IMR-90 (cell line): ENCODE measurements at regions not wholly inside any gene's neighbourhood (a gene's known extent, or its start where the extent isn't known, plus 50 kb on each side); places are given as distances from the start of the nearest gene placed in this dataset.

ENCODE experiments used
- ATAC-seq: fragments of 200-7000 bp; cut with Tn5 transposase; 2 replicates; pipeline ENCODE4 v1.9.1; 2020; ENCODE audit warnings: low read depth, mild to moderate bottlenecking, moderate library complexity
- BruUV-seq: library from RNA; stranded (reverse); fragments of 400-500 nt; replicated peaks from 2 replicates; lab custom pipeline; 2021; lab: Mats Ljungman, UMichigan
- CTCF ChIA-PET: fragments of 300-600 bp; formaldehyde crosslinking; extraction: SDS; loops from one replicate; lab custom pipeline; 2021; ENCODE audit warnings: antibody characterized with exemption; lab: Yijun Ruan, JAX
- POLR2A ChIA-PET: fragments of 300-600 bp; sonication (Branson Sonifier 250); formaldehyde crosslinking; loops from one replicate; lab custom pipeline; 2022; ENCODE audit warnings: antibody characterized with exemption; ENCODE audit not compliant: unreplicated experiment; lab: Charles Lee
- DNase-seq: peaks from one replicate; pipeline ENCODE4 v3.0.0; 2013
- H2AFZ ChIP-seq: replicated peaks from 2 replicates; pipeline ENCODE3; 2013; ENCODE audit warnings: low read length, mild to moderate bottlenecking; ENCODE audit not compliant: poor library complexity
- H2AK5ac ChIP-seq: 2 replicates; pipeline ENCODE4 v1.6.1; 2013; ENCODE audit warnings: low read depth, low read length, inconsistent platforms
- H2AK9ac ChIP-seq: replicated peaks from 2 replicates; pipeline ENCODE3; 2013; ENCODE audit warnings: mild to moderate bottlenecking, low read depth, low read length, moderate library complexity; ENCODE audit not compliant: poor library complexity
- H2BK120ac ChIP-seq: 2 replicates; pipeline ENCODE4 v1.6.1; 2013; ENCODE audit warnings: low read depth, low read length, inconsistent platforms
- H2BK15ac ChIP-seq: 3 replicates; pipeline ENCODE4 v1.6.1; 2013; ENCODE audit warnings: low read depth, low read length, inconsistent platforms
- H2BK20ac ChIP-seq: 2 replicates; pipeline ENCODE4 v1.6.1; 2013; ENCODE audit warnings: low read depth, mild to moderate bottlenecking, inconsistent platforms, low read length, moderate library complexity
- H2BK5ac ChIP-seq: 2 replicates; pipeline ENCODE4 v1.6.1; 2013; ENCODE audit warnings: mild to moderate bottlenecking, low read depth, low read length, inconsistent platforms; ENCODE audit not compliant: poor library complexity, severe bottlenecking
- H3K14ac ChIP-seq: replicated peaks from 2 replicates; pipeline ENCODE4 v1.6.1; 2013; ENCODE audit warnings: low read depth, low read length, inconsistent platforms
- H3K18ac ChIP-seq: 2 replicates; pipeline ENCODE4 v1.6.1; 2013; ENCODE audit warnings: low read depth, low read length, control low read depth
- H3K23ac ChIP-seq: 2 replicates; pipeline ENCODE4 v1.6.1; 2013; ENCODE audit warnings: low read depth, low read length, inconsistent platforms
- H3K27ac ChIP-seq: 2 replicates; pipeline ENCODE4 v1.5.1; 2013; ENCODE audit warnings: mild to moderate bottlenecking, control low read depth, low read length; ENCODE audit not compliant: insufficient read depth
- H3K27me3 ChIP-seq: 2 replicates; pipeline ENCODE4 v1.6.1; 2013; ENCODE audit warnings: low read length; ENCODE audit not compliant: control insufficient read depth, insufficient read depth
- H3K36me3 ChIP-seq: 2 replicates; pipeline ENCODE4 v1.6.1; 2013; ENCODE audit warnings: low read length, mixed read lengths; ENCODE audit not compliant: control insufficient read depth, insufficient read depth
- H3K4ac ChIP-seq: 2 replicates; pipeline ENCODE4 v1.6.1; 2013; ENCODE audit warnings: low read depth, low read length, inconsistent platforms
- H3K4me1 ChIP-seq: 2 replicates; pipeline ENCODE4 v1.6.1; 2013; ENCODE audit warnings: low read length, mixed read lengths; ENCODE audit not compliant: control insufficient read depth, insufficient read depth
- H3K4me2 ChIP-seq: 2 replicates; pipeline ENCODE4 v1.6.1; 2013; ENCODE audit warnings: low read depth, mild to moderate bottlenecking, control low read depth, low read length, moderate library complexity
- H3K4me3 ChIP-seq: 2 replicates; pipeline ENCODE4 v1.5.1; 2013; ENCODE audit warnings: low read depth, mild to moderate bottlenecking, control low read depth, low read length, moderate library complexity; ENCODE audit not compliant: insufficient read depth
- H3K56ac ChIP-seq: 2 replicates; pipeline ENCODE4 v1.6.1; 2013; ENCODE audit warnings: low read length, inconsistent platforms; ENCODE audit not compliant: insufficient read depth; ENCODE audit errors: extremely low read depth
- H3K79me1 ChIP-seq, 2 experiments: 2 replicates each; pipeline ENCODE4 v1.6.1; 2013; ENCODE audit warnings: low read length in 2 of 2, inconsistent platforms in 1 of 2, low read depth in 1 of 2
- H3K9ac ChIP-seq: 2 replicates; pipeline ENCODE4 v1.6.1; 2013; ENCODE audit warnings: low read depth, low read length, control low read depth
- H3K9me1 ChIP-seq: 2 replicates; pipeline ENCODE4 v1.6.1; 2013; ENCODE audit warnings: low read length, inconsistent platforms; ENCODE audit not compliant: insufficient read depth
- H3K9me3 ChIP-seq: 2 replicates; pipeline ENCODE4 v1.6.1; 2013; ENCODE audit warnings: low read length; ENCODE audit not compliant: control insufficient read depth, insufficient read depth
- H4K20me1 ChIP-seq: 2 replicates; pipeline ENCODE4 v1.6.1; 2013; ENCODE audit warnings: low read length, inconsistent platforms; ENCODE audit not compliant: insufficient read depth
- H4K5ac ChIP-seq: 2 replicates; pipeline ENCODE4 v1.6.1; 2013; ENCODE audit warnings: mild to moderate bottlenecking, low read depth, low read length, control low read depth
- H4K8ac ChIP-seq, 2 experiments: 2 replicates each; pipeline ENCODE4 v1.6.1; 2013; ENCODE audit warnings: low read depth in 2 of 2, low read length in 2 of 2, control low read depth in 1 of 2, inconsistent platforms in 1 of 2
- H4K91ac ChIP-seq: 2 replicates; pipeline ENCODE4 v1.6.1; 2013; ENCODE audit warnings: low read depth, low read length, inconsistent platforms; ENCODE audit not compliant: insufficient read depth
- CEBPB ChIP-seq: IDR thresholded peaks from 2 replicates; pipeline ENCODE4 v1.6.1; 2012; ENCODE audit warnings: low read depth, low read length, improper control_type of control experiment
- CHD1 ChIP-seq: IDR thresholded peaks from 2 replicates; pipeline ENCODE4 v1.6.1; 2012; ENCODE audit warnings: low read depth, low read length, improper control_type of control experiment
- MAFK ChIP-seq: IDR thresholded peaks from 2 replicates; pipeline ENCODE4 v1.6.1; 2012; ENCODE audit warnings: low read depth, low read length, improper control_type of control experiment
- MAZ ChIP-seq: IDR thresholded peaks from 2 replicates; pipeline ENCODE4 v1.6.1; 2012; ENCODE audit warnings: low read depth, mild to moderate bottlenecking, low read length, improper control_type of control experiment, moderate library complexity, borderline replicate concordance
- NFE2L2 ChIP-seq: fragments of 150-350 bp; IDR thresholded peaks from 2 replicates; pipeline ENCODE4 v1.6.1; 2016; ENCODE audit warnings: low read depth, mild to moderate bottlenecking, low read length
- RAD21 ChIP-seq: IDR thresholded peaks from 2 replicates; pipeline ENCODE4 v1.6.1; 2012; ENCODE audit warnings: low read length, improper control_type of control experiment
- RCOR1 ChIP-seq: IDR thresholded peaks from 2 replicates; pipeline ENCODE4 v1.6.1; 2012; ENCODE audit warnings: mild to moderate bottlenecking, low read length, improper control_type of control experiment; ENCODE audit not compliant: insufficient replicate concordance
- dilution Hi-C: fragments of 300-500 bp; cut with HindIII; formaldehyde crosslinking; loops from one replicate; pipeline ENCODE4 v1.14.3; 2018; ENCODE audit warnings: low sequenced_read_pairs; ENCODE audit not compliant: unreplicated experiment
- in situ Hi-C: fragments of 300-500 bp; cut with MboI; formaldehyde crosslinking; loops from 3 replicates; pipeline ENCODE4 v1.14.3; 2019; ENCODE audit warnings: low sequenced_read_pairs, inconsistent platforms, mixed read lengths
- intact Hi-C: fragments of 100-400 bp; cut with micrococcal nuclease; formaldehyde crosslinking; loops from 2 replicates; pipeline ENCODE4 v1.10.0; 2022
- TF ChIP-seq, protein P1 (sequence below): conservative IDR thresholded peaks from 2 replicates; pipeline ENCODE4 v1.5.1; 2012; ENCODE audit warnings: mild to moderate bottlenecking, low read depth, low read length, improper control_type of control experiment

DNA sequence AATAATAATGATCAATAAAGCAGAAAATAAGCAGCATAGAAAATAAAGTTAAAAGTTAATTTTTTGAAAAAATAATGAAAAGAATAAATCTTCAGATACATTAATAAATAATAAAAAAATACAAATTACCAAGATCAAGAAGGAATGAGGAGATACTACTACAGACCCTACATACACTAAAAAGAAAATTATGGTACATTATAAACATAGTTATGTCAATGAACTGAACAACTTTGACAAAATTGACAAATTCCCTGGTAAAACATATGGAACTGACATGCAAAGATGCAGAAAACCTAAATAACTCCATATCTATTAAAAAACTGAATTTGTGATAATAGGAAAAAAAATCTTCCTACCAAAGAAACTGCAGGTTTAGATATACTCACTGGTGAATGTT lies 456.7 kb downstream of the PMP22 start:
- Histone ChIP-seq H3K9ac (no peak overlapping the region), H3K27me3 (no peaks in the 10 kb centered on the region), H3K4me1 (peaks cover 2% of the 10 kb centered on the region; the same call in 1 of the 2 replicates), H4K91ac (no peak overlapping the region), H2BK15ac (no peak overlapping the region), H3K14ac (no peak overlapping the region), H2AFZ (no peak overlapping the region), H3K4me2 (no peak overlapping the region), H2BK5ac (no peak overlapping the region), H3K79me1 (no peaks in the 10 kb centered on the region), H3K4ac (no peak overlapping the region), H3K9me1 (no peaks in the 10 kb centered on the region), H2AK9ac (no peak overlapping the region), H3K23ac (no peak overlapping the region), H2AK5ac (no peak overlapping the region), H4K20me1 (no peaks in the 10 kb centered on the region), H2BK20ac (no peak overlapping the region), H3K9me3 (no peaks in the 10 kb centered on the region; the same call in 1 of the 2 replicates), H3K18ac (no peak overlapping the region), H2BK120ac (no peak overlapping the region), H3K4me3 (no peak overlapping the region), H3K36me3 (no peaks in the 10 kb centered on the region), H4K5ac (no peak overlapping the region), H3K56ac (no peak overlapping the region), H3K27ac (no peak overlapping the region), H4K8ac (no peak overlapping the region)
- BruUV-seq = no TSS peak
- ATAC-seq (no peak), DNase-seq (no peak)
- POLR2A ChIA-PET = no interaction called here
- intact Hi-C loops = loop anchor here (5.0 to 10.0 kb wide), 2 partner anchors 501 to 1214 kb away; no protein-coding TSS in a partner anchor
- in situ Hi-C loops = no loop called here
- dilution Hi-C loops = no loop called here
- CTCF ChIA-PET = no interaction called here
- no peak for TF ChIP-seq MAZ
- no peak for TF ChIP-seq CHD1
- no peak for TF ChIP-seq NFE2L2
- no peak for TF ChIP-seq CEBPB
- no peak for TF ChIP-seq RAD21
- TF ChIP-seq, protein P1, sequence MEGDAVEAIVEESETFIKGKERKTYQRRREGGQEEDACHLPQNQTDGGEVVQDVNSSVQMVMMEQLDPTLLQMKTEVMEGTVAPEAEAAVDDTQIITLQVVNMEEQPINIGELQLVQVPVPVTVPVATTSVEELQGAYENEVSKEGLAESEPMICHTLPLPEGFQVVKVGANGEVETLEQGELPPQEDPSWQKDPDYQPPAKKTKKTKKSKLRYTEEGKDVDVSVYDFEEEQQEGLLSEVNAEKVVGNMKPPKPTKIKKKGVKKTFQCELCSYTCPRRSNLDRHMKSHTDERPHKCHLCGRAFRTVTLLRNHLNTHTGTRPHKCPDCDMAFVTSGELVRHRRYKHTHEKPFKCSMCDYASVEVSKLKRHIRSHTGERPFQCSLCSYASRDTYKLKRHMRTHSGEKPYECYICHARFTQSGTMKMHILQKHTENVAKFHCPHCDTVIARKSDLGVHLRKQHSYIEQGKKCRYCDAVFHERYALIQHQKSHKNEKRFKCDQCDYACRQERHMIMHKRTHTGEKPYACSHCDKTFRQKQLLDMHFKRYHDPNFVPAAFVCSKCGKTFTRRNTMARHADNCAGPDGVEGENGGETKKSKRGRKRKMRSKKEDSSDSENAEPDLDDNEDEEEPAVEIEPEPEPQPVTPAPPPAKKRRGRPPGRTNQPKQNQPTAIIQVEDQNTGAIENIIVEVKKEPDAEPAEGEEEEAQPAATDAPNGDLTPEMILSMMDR = no peak
- TF ChIP-seq RCOR1 = no peak
- TF ChIP-seq MAFK = no peak
